HepG2 (cell line): ENCODE measurements at regions not wholly inside any gene's neighbourhood (a gene's known extent, or its start where the extent isn't known, plus 50 kb on each side); places are given as distances from the start of the nearest gene placed in this dataset.

Experiments used
- ATAC-seq: fragments of 200-7000 bp; cut with Tn5 transposase; 3 replicates; pipeline ENCODE4 v1.9.1; 2020; ENCODE audit warnings: mild to moderate bottlenecking, moderate library complexity
- BruUV-seq: library from RNA; stranded (reverse); fragments of 400-500 nt; replicated peaks from 2 replicates; lab custom pipeline; 2021; lab: Mats Ljungman, UMichigan
- CTCF ChIA-PET: fragments of 300-600 bp; formaldehyde crosslinking; extraction: SDS; loops from one replicate; lab custom pipeline; 2021; ENCODE audit warnings: low total read pairs, inconsistent platforms, low intra/inter-chr PET ratio; lab: Yijun Ruan, JAX
- POLR2A ChIA-PET: fragments of 350-600 bp; sonication (Branson Sonifier 250); formaldehyde crosslinking; loops from one replicate; lab custom pipeline; 2020; ENCODE audit warnings: antibody characterized with exemption, inconsistent platforms; lab: Yijun Ruan, JAX
- DNase-seq: peaks from one replicate; pipeline ENCODE4 v3.0.0-alpha.2; 2015; ENCODE audit warnings: low spot score
- FAIRE-seq: peaks from 3 replicates; lab custom pipeline; 2011; peaks lifted over from hg19 to GRCh38; lab: Jason Lieb, UNC
- H2AFZ ChIP-seq: one replicate; pipeline ENCODE4 v1.6.1; 2011; ENCODE audit warnings: low read length, inconsistent platforms
- H3K27ac ChIP-seq: fragments of 300-600 bp; 3 replicates; pipeline ENCODE4 v1.8.0; 2011; ENCODE audit warnings: mixed run types, mild to moderate bottlenecking, mixed read lengths, low read length, inconsistent platforms; ENCODE audit not compliant: insufficient read depth; ENCODE audit errors: extremely low read length
- H3K27me3 ChIP-seq, 2 experiments: fragments of 200-600 bp in 1 of 2; 2 replicates in 1 of 2; 3 replicates in 1 of 2; pipeline versions ENCODE4 v1.6.0 to v1.8.0; 2011; ENCODE audit warnings: low read length in 2 of 2, mild to moderate bottlenecking in 2 of 2, moderate library complexity in 2 of 2, inconsistent platforms in 1 of 2; ENCODE audit not compliant: insufficient read depth in 2 of 2, control insufficient read depth in 1 of 2
- H3K36me3 ChIP-seq, 2 experiments: fragments of 200-600 bp in 1 of 2; replicated peaks in 1 of 2; 2 replicates in 1 of 2; 3 replicates in 1 of 2; pipeline versions ENCODE4 v1.5.1 to v1.8.0; 2011; ENCODE audit warnings: low read length in 2 of 2, inconsistent platforms in 1 of 2; ENCODE audit not compliant: insufficient read depth in 2 of 2, control insufficient read depth in 1 of 2
- H3K4me1 ChIP-seq: 2 replicates; pipeline ENCODE4 v1.5.1; 2012; ENCODE audit warnings: low read length, inconsistent platforms; ENCODE audit not compliant: insufficient read depth
- H3K4me2 ChIP-seq: 2 replicates; pipeline ENCODE4 v1.6.0; 2011; ENCODE audit warnings: low read depth, low read length, inconsistent platforms
- H3K4me3 ChIP-seq, 3 experiments: fragments of 200-600 bp in 1 of 3; sonication (generic), shearing (Covaris generic) in 1 of 3; replicated peaks in 1 of 3; 2 replicates each; pipeline ENCODE4 v1.5.1; 2011 to 2016; ENCODE audit warnings: low read length in 3 of 3, inconsistent platforms in 2 of 3, low read depth in 2 of 3, mild to moderate bottlenecking in 2 of 3, control low read depth in 1 of 3, mixed read lengths in 1 of 3; ENCODE audit not compliant: insufficient read depth in 1 of 3
- H3K79me2 ChIP-seq: one replicate; pipeline ENCODE4 v1.6.1; 2011; ENCODE audit warnings: low read length, inconsistent platforms; ENCODE audit not compliant: insufficient read depth
- H3K9ac ChIP-seq: 2 replicates; pipeline ENCODE4 v1.6.0; 2011; ENCODE audit warnings: mild to moderate bottlenecking, low read depth, low read length, inconsistent platforms; ENCODE audit not compliant: insufficient read depth
- H3K9me3 ChIP-seq: 2 replicates; pipeline ENCODE4 v1.5.1; 2012; ENCODE audit warnings: mild to moderate bottlenecking, low read length
- H4K20me1 ChIP-seq: 2 replicates; pipeline ENCODE4 v1.6.0; 2011; ENCODE audit warnings: inconsistent platforms, mild to moderate bottlenecking, low read length, moderate library complexity; ENCODE audit not compliant: insufficient read depth
- ADNP ChIP-seq: sonication (generic); formaldehyde crosslinking; IDR thresholded peaks from 2 replicates; pipeline ENCODE4 v1.4.0; 2020; ENCODE audit warnings: missing genetic modification reagents
- ATM ChIP-seq: fragments of 450-650 bp; IDR thresholded peaks from 2 replicates; pipeline ENCODE4 v1.7.1; 2017; ENCODE audit warnings: mild to moderate bottlenecking, borderline replicate concordance
- FOXP4 ChIP-seq: sonication (generic); formaldehyde crosslinking; IDR thresholded peaks from 2 replicates; pipeline ENCODE4 v1.4.0; 2020; ENCODE audit warnings: missing genetic modification reagents
- KLF6 ChIP-seq: IDR thresholded peaks from 2 replicates; pipeline ENCODE4 v1.8.0; 2016; ENCODE audit warnings: missing biosample characterization, missing genetic modification reagents
- NPAS2 ChIP-seq: sonication (generic); formaldehyde crosslinking; IDR thresholded peaks from 2 replicates; pipeline ENCODE4 v1.8.0; 2022; ENCODE audit warnings: mild to moderate bottlenecking, missing genetic modification reagents, borderline replicate concordance
- U2AF1 ChIP-seq: fragments of 200-400 bp; formaldehyde crosslinking; optimal IDR thresholded peaks from 2 replicates; pipeline ENCODE3; 2017; ENCODE audit warnings: mild to moderate bottlenecking, low read depth, low read length
- UBTF ChIP-seq: sonication (generic); formaldehyde crosslinking; IDR thresholded peaks from 2 replicates; pipeline ENCODE4 v1.4.0; 2020; ENCODE audit warnings: mild to moderate bottlenecking, missing genetic modification reagents
- ZNF234 ChIP-seq: sonication (generic); formaldehyde crosslinking; conservative IDR thresholded peaks from 2 replicates; pipeline ENCODE4 v1.5.1; 2020; ENCODE audit warnings: mild to moderate bottlenecking, missing genetic modification reagents
- ZNF263 ChIP-seq: sonication (generic); formaldehyde crosslinking; IDR thresholded peaks from 2 replicates; pipeline ENCODE4 v1.4.0; 2020; ENCODE audit warnings: missing genetic modification reagents
- ZNF350 ChIP-seq: sonication (generic); formaldehyde crosslinking; IDR thresholded peaks from 2 replicates; pipeline ENCODE4 v1.4.0; 2020; ENCODE audit warnings: mild to moderate bottlenecking, low read depth, missing genetic modification reagents, borderline replicate concordance
- ZNF546 ChIP-seq: sonication (generic); formaldehyde crosslinking; conservative IDR thresholded peaks from 2 replicates; pipeline ENCODE4 v1.8.1; 2023; ENCODE audit warnings: mild to moderate bottlenecking, missing genetic modification reagents
- ZNF746 ChIP-seq: sonication (generic); formaldehyde crosslinking; IDR thresholded peaks from 2 replicates; pipeline ENCODE4 v1.8.0; 2022; ENCODE audit warnings: mild to moderate bottlenecking, missing genetic modification reagents
- WGBS: methylation state at CpG from one replicate; pipeline ENCODE4 v1.1.6; 2017; ENCODE audit warnings: low lambda C conversion rate; 5-methylcytosine and 5-hydroxymethylcytosine counted together
- in situ Hi-C: cut with HindIII; loops from 2 replicates; pipeline ENCODE4 v1.10.0; 2017; ENCODE audit warnings: low pct_unique_long_range_greater_than_20kb; ENCODE audit not compliant: extremely low pct_ligation_motif_present
- intact Hi-C: fragments of 100-400 bp; cut with micrococcal nuclease; formaldehyde crosslinking; loops from one replicate; pipeline ENCODE4 v1.10.0; 2022; ENCODE audit not compliant: unreplicated experiment

GRCh38 chr1:5628416-5628815, 363.8 kb downstream of the NPHP4 start:
- CTCF ChIA-PET: no interaction called here
- no peaks in the 10 kb centered on the region for H3K79me2 ChIP-seq
- POLR2A ChIA-PET: no interaction called here
- in situ Hi-C loops: no loop called here
- no peaks in the 10 kb centered on the region for H3K4me1 ChIP-seq
- TF ChIP-seq FOXP4 (no peak), ZNF546 (CRISPR knock-in tag) (no peak), KLF6 (CRISPR knock-in tag) (no peak), ZNF234 (no peak), ADNP (CRISPR knock-in tag) (no peak)
- H3K9me3 ChIP-seq: no peaks in the 10 kb centered on the region
- H3K27me3 ChIP-seq: peaks cover 0 to 4% of the 10 kb centered on the region in 2 experiments; a peak in 1 of 5 replicates
- intact Hi-C loops: no loop called here
- H3K9ac ChIP-seq: no peak overlapping the region
- DNase-seq (no peak), FAIRE-seq (no peak), ATAC-seq (no peak)
- no TSS peak for BruUV-seq
- no peak overlapping the region for H3K4me2 ChIP-seq
- H2AFZ ChIP-seq: no peak overlapping the region
- no peaks in the 10 kb centered on the region for H4K20me1 ChIP-seq
- no peak overlapping the region for H3K4me3 ChIP-seq
- no peak overlapping the region for H3K27ac ChIP-seq
- 0% methylated on average over 2 of the region's 2 CpGs for WGBS
- H3K36me3 ChIP-seq: no peaks in the 10 kb centered on the region

GRCh38 chr1:5623399-5623798, 368.8 kb downstream of the NPHP4 start:
- no TSS peak for BruUV-seq
- in situ Hi-C loops (loop anchor here (5.0 kb wide), 1 partner anchor 111 kb away; no protein-coding TSS in a partner anchor), intact Hi-C loops (no loop called here)
- Histone ChIP-seq H3K9me3 (no peaks in the 10 kb centered on the region), H3K79me2 (no peaks in the 10 kb centered on the region), H3K36me3 (no peaks in the 10 kb centered on the region), H3K4me2 (no peak overlapping the region), H3K9ac (no peak overlapping the region), H3K27ac (no peak overlapping the region), H4K20me1 (no peaks in the 10 kb centered on the region), H2AFZ (no peak overlapping the region), H3K27me3 (peaks cover 2 to 10% of the 10 kb centered on the region in 2 experiments; a peak in 3 of 5 replicates), H3K4me3 (no peak overlapping the region), H3K4me1 (no peaks in the 10 kb centered on the region)
- 18% methylated on average over 4 of the region's 6 CpGs for WGBS
- POLR2A ChIA-PET: no interaction called here
- CTCF ChIA-PET: no interaction called here
- ATAC-seq: no peak
- no peak for DNase-seq
- no peak for FAIRE-seq
- TF ChIP-seq ZNF263 (no peak), ZNF350 (no peak), U2AF1 (no peak), UBTF (CRISPR knock-in tag) (no peak), NPAS2 (no peak), ZNF746 (no peak), ATM (no peak)
